ENCODE measurements at regions not wholly inside any gene's neighbourhood (a gene's known extent, or its start where the extent isn't known, plus 50 kb on each side); places are given as distances from the start of the nearest gene placed in this dataset.

DNA sequence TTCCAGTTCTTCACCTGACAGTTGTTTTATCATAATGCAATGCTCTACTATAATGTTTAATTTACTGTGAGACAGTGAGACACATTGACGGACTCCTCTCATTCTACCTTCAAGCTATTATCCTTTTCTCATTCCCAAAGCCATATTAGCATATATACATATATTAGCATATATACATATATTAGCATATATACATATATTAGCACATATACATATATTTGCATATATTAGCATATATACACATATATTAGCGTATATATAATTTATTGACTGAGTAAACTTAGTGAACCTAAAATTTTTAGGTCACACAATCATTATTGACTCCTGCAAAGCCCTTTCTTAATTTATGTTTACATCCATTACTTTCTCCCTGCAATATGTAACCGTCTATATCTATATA lies 555.0 kb upstream of the ADGRB3 start:
- H3K9me3 ChIP-seq, result no peaks in the 10 kb centered on the region
- TF ChIP-seq, protein P1, sequence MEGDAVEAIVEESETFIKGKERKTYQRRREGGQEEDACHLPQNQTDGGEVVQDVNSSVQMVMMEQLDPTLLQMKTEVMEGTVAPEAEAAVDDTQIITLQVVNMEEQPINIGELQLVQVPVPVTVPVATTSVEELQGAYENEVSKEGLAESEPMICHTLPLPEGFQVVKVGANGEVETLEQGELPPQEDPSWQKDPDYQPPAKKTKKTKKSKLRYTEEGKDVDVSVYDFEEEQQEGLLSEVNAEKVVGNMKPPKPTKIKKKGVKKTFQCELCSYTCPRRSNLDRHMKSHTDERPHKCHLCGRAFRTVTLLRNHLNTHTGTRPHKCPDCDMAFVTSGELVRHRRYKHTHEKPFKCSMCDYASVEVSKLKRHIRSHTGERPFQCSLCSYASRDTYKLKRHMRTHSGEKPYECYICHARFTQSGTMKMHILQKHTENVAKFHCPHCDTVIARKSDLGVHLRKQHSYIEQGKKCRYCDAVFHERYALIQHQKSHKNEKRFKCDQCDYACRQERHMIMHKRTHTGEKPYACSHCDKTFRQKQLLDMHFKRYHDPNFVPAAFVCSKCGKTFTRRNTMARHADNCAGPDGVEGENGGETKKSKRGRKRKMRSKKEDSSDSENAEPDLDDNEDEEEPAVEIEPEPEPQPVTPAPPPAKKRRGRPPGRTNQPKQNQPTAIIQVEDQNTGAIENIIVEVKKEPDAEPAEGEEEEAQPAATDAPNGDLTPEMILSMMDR (IDR thresholded peaks at IDR 0.05), result no peak
- TF ChIP-seq POLR2AphosphoS5 (IDR thresholded peaks at IDR 0.05; ENCODE audit: insufficient read depth in 1 of 2, low read depth in 1 of 2) (no peak), POLR2A (IDR thresholded peaks at IDR 0.05) (no peak)
- intact Hi-C loops (cut with DNase I), result no loop called here

DNA sequence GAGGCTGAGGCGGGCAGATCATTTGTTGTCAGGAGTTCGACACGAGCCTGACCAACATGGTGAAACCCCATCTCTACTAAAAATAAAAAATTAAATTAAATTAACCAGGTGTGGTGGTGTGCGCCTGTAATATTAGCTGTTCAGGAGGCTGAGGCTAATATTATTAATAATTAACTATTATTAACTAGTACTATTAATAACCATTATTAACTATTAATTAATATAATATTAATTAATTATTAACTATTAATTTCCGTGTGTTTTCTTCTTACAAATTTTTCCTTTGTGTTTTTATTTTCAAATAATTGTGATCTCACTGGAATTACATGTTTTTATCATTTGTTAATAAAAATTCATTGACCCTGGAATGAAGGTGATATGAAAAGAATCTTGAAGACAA lies 557.4 kb upstream of the ADGRB3 start:
- Histone ChIP-seq H3K36me3 (no peaks in the 10 kb centered on the region), H3K27me3 (no peaks in the 10 kb centered on the region), H3K9me3 (no peaks in the 10 kb centered on the region), H3K27ac (no peak overlapping the region), H3K4me3 (no peak overlapping the region), H3K4me1 (no peaks in the 10 kb centered on the region)
- intact Hi-C loops (cut with DNase I), result no loop called here
- DNase-seq (ENCODE audit: extremely low spot score in 2 of 2), result no peak
- TF ChIP-seq POLR2AphosphoS5 (IDR thresholded peaks at IDR 0.05; ENCODE audit: insufficient read depth in 1 of 2, low read depth in 1 of 2) (no peak), POLR2A (IDR thresholded peaks at IDR 0.05) (no peak)
- TF ChIP-seq, protein P1 (IDR thresholded peaks at IDR 0.05), result no peak

More for the DNA sequence above, 555.0 kb upstream of the ADGRB3 start:
- no peaks in the 10 kb centered on the region for H3K27me3 ChIP-seq
- H3K27ac ChIP-seq, result no peak overlapping the region
- no peak for DNase-seq (ENCODE audit: extremely low spot score in 2 of 2)
- no peaks in the 10 kb centered on the region for H3K36me3 ChIP-seq
- no peak overlapping the region for H3K4me3 ChIP-seq
- no peaks in the 10 kb centered on the region for H3K4me1 ChIP-seq

DNA sequence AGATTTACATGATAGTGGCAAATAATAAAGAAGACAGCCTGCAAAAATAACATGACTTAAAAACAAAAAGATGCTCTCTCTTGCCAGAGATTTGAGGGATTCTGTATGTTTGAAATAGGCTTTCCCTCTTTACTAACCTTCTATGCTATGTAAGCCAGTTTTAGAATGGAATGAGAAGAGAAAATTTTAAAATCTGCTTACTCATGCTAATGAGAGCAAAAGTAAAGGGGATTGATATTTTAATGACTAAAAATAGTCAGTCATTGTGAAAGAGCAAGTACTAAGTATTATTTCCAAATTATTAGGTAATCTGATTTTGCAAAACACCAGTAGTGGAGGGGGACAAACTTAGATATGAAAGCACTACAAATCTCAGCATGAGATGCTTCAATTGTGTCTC lies 563.3 kb upstream of the ADGRB3 start:
- no peak overlapping the region for H3K27ac ChIP-seq
- H3K4me1 ChIP-seq, result no peaks in the 10 kb centered on the region
- intact Hi-C loops (cut with DNase I), result no loop called here

DNA sequence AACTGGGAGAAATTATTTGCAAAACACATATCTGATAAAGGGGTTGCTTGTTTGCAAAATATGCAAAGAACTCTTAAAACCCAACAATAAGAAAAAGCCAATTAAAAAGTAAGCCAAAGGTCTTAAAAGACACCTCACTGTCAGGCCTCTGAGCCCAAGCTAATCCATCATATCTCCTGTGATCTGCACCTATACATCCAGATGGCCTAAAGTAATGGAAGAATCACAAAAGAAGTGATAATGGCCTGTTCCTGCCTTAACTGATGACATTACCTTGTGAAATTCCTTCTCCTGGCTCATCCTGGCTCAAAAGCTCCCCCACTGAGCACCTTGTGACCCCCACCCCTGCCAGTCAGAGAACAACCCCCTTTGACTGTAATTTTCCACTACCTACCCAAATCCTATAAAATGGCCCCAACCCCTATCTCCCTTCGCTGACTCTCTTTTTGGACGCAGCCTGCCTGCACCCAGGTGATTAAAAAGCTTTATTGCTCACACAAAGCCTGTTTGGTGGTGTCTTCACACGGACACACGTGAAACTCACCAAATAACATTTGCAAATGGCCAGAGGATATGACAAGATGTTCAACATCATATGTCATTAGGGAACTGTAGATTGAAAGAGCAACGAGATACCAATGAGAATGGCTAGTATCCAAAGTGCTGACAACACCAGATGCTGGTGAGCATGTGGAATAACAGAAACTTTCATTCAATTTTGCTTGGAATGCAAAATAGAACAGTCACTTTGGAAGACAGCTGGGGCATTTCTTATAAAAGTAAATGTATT lies 565.0 kb upstream of the ADGRB3 start:
- H3K4me1 ChIP-seq, result no peaks in the 10 kb centered on the region

More for the DNA sequence above, 563.3 kb upstream of the ADGRB3 start:
- Histone ChIP-seq H3K36me3 (no peaks in the 10 kb centered on the region), H3K4me3 (no peak overlapping the region), H3K27me3 (no peaks in the 10 kb centered on the region), H3K9me3 (no peaks in the 10 kb centered on the region)
- TF ChIP-seq, protein P1 (IDR thresholded peaks at IDR 0.05), result no peak
- no peak for DNase-seq (ENCODE audit: extremely low spot score in 2 of 2)

DNA sequence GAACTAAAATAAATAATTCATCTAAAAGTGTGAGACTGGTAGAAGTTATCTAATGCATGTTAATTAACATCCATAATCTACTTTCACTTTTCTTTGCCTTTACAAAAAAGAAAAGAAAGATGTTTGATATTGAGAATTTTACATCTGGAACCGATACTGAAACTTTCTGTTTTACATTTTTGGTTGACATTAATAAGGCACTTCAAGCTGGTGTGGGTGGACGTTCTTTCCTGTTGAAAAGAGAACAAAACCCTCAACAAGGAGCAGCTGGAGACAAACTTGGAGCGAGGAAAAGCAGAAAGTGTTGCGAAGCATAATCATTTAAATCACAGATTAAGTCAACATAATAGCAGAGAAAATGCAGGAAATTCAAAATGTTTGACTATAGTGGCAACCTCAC lies 575.2 kb upstream of the ADGRB3 start:
- Histone ChIP-seq H3K27me3 (no peaks in the 10 kb centered on the region), H3K36me3 (no peaks in the 10 kb centered on the region), H3K4me1 (no peaks in the 10 kb centered on the region), H3K9me3 (no peaks in the 10 kb centered on the region), H3K27ac (no peak overlapping the region), H3K4me3 (no peak overlapping the region)
- no peak for DNase-seq (ENCODE audit: extremely low spot score in 2 of 2)
- no peak for TF ChIP-seq POLR2A (IDR thresholded peaks at IDR 0.05)
- no peak for TF ChIP-seq POLR2AphosphoS5 (IDR thresholded peaks at IDR 0.05; ENCODE audit: insufficient read depth in 1 of 2, low read depth in 1 of 2)
- TF ChIP-seq, protein P1 (IDR thresholded peaks at IDR 0.05), result no peak
- intact Hi-C loops (cut with DNase I), result no loop called here

More for the DNA sequence above, 565.0 kb upstream of the ADGRB3 start:
- no peaks in the 10 kb centered on the region for H3K9me3 ChIP-seq
- no peak overlapping the region for H3K27ac ChIP-seq
- H3K36me3 ChIP-seq, result no peaks in the 10 kb centered on the region
- DNase-seq (ENCODE audit: extremely low spot score in 2 of 2), result no peak
- no peak overlapping the region for H3K4me3 ChIP-seq
- intact Hi-C loops (cut with DNase I), result no loop called here
- TF ChIP-seq POLR2A (IDR thresholded peaks at IDR 0.05), result no peak
- TF ChIP-seq POLR2AphosphoS5 (IDR thresholded peaks at IDR 0.05; ENCODE audit: insufficient read depth in 1 of 2, low read depth in 1 of 2), result no peak
- TF ChIP-seq, protein P1 (IDR thresholded peaks at IDR 0.05), result no peak
- no peaks in the 10 kb centered on the region for H3K27me3 ChIP-seq

Data from vagina (tissue), 2 donors.